C4-2B (cell line): ENCODE measurements at regions not wholly inside any gene's neighbourhood (a gene's known extent, or its start where the extent isn't known, plus 50 kb on each side); places are given as distances from the start of the nearest gene placed in this dataset.

Experiments
- CTCF ChIP-seq: fragments of 450-650 bp; conservative IDR thresholded peaks from 2 replicates; pipeline ENCODE4 v1.5.1; 2017; ENCODE audit warnings: mild to moderate bottlenecking
- ZFX ChIP-seq: fragments of 450-650 bp; IDR thresholded peaks from 2 replicates; pipeline ENCODE4 v1.6.1; 2017

- TF ChIP-seq CTCF (no peak), ZFX (no peak)
Measured at GRCh38 chr2:101614127-101614759, 83.3 kb upstream of the MAP4K4 start.
